Fibroblast of mammary gland (primary cell): ENCODE measurements at regions not wholly inside any gene's neighbourhood (a gene's known extent, or its start where the extent isn't known, plus 50 kb on each side); places are given as distances from the start of the nearest gene placed in this dataset.

Experiments
- DNase-seq: peaks from one replicate; pipeline ENCODE4 v3.0.0-alpha.2; 2010; ENCODE audit warnings: low read depth
- H3K4me3 ChIP-seq: 2 replicates; pipeline ENCODE4 v1.5.1; 2011; ENCODE audit warnings: low read depth, mild to moderate bottlenecking, low read length, moderate library complexity; ENCODE audit not compliant: control insufficient read depth
- TF ChIP-seq, protein P1 (sequence below): conservative IDR thresholded peaks from 2 replicates; pipeline ENCODE4 v1.5.1; 2011; ENCODE audit warnings: low read depth, low read length, inconsistent platforms; ENCODE audit not compliant: control insufficient read depth, insufficient read depth

DNA sequence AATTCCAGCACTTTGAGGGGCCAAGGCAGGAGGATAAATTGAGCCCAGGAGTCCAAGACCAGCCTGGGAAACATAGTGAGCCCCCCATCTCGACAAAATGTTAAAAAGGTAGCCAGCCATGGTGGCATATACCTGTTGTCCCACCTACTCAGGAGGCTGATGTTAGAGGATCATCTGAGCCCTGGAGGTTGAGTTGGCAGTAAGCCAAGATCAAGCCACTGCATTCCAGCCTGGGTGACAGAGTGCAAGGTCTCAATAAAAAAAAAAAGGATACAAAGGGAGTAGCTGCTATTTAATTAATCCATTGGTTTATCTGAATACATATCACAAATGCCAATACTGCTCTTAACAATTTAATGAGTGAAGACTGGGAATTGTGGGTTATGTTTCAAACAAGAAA is 327.8 kb downstream of the CPS1 start:
- DNase-seq = no peak
- TF ChIP-seq, protein P1, sequence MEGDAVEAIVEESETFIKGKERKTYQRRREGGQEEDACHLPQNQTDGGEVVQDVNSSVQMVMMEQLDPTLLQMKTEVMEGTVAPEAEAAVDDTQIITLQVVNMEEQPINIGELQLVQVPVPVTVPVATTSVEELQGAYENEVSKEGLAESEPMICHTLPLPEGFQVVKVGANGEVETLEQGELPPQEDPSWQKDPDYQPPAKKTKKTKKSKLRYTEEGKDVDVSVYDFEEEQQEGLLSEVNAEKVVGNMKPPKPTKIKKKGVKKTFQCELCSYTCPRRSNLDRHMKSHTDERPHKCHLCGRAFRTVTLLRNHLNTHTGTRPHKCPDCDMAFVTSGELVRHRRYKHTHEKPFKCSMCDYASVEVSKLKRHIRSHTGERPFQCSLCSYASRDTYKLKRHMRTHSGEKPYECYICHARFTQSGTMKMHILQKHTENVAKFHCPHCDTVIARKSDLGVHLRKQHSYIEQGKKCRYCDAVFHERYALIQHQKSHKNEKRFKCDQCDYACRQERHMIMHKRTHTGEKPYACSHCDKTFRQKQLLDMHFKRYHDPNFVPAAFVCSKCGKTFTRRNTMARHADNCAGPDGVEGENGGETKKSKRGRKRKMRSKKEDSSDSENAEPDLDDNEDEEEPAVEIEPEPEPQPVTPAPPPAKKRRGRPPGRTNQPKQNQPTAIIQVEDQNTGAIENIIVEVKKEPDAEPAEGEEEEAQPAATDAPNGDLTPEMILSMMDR = no peak

GRCh38 chr2:210888035-210888434 is 331.6 kb downstream of the CPS1 start:
- H3K4me3 ChIP-seq = no peak overlapping the region
- TF ChIP-seq, protein P1 = no peak
- DNase-seq = no peak

More for the DNA sequence above, 327.8 kb downstream of the CPS1 start:
- no peak overlapping the region for H3K4me3 ChIP-seq

GRCh38 chr2:210895132-210895531 is 338.7 kb downstream of the CPS1 start:
- no peak for DNase-seq
- H3K4me3 ChIP-seq = no peak overlapping the region
- TF ChIP-seq, protein P1 = no peak

DNA sequence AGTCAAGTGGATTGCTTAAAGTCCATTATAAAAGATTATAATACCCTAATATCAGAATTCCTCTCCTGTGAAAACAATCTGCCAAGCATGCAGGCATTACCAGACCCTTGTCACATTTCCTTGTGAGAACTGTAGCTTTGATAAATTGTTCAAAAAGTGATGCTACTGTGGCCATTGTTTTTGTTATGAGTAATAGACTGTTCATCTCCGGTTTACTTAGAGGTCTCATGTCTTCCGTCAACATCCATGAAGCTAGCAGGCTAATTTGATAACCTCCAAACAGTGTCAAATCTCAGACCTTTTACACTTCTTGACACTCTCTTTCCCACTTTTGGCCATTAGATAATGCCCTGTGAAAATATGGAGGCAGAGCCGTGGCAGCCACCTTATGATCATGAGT is 342.7 kb downstream of the CPS1 start:
- no peak overlapping the region for H3K4me3 ChIP-seq
- DNase-seq = no peak
- TF ChIP-seq, protein P1 = no peak

DNA sequence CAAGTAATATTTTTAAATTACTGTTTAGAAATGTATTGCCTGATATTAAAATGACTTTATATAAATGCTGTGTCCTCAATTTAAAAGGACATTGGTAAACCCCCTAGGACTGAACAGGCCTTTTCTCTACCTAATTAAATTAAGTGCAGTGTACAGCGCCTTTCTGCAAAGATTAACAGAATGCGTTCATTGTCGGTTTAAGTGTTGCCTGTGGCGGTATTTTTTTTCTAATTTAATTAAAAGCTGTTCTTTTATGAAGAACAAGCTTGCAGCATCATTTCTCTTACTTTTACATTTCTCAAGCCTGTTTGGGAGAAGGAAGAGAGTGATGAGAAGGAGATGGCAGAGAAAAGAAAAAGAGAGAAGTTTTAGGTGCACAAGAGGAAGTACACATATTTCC is 344.9 kb downstream of the CPS1 start:
- TF ChIP-seq, protein P1 = no peak
- H3K4me3 ChIP-seq = no peak overlapping the region
- DNase-seq = no peak

- H3K4me3 ChIP-seq = no peak overlapping the region
- DNase-seq = no peak
- TF ChIP-seq, protein P1 = no peak
Observed at GRCh38 chr2:210912779-210913178, 356.4 kb downstream of the CPS1 start.

DNA sequence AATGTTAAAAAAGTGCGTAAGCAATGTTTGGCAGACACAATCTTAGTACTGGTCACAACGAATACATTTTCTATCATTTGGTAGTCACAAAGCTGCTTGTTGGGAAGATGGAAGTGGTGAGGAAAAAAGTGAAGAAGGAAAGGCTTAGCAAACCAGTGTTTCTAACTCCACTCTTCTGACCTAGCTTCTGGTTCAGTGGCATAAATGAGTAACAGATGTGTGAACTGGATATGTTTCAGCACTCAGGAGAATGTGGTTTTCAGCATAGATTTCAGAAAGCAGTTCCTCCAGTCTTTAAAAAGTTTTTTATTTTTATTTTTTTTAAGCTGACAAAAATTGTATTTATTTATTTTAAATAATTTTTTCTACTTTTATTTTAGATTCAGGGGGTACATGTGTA is 357.1 kb downstream of the CPS1 start:
- peak; percentile 16 for DNase-seq
- no peak overlapping the region for H3K4me3 ChIP-seq
- TF ChIP-seq, protein P1 = no peak
